DMS 273 (cell line): ENCODE measurements at regions not wholly inside any gene's neighbourhood (a gene's known extent, or its start where the extent isn't known, plus 50 kb on each side); places are given as distances from the start of the nearest gene placed in this dataset.

Source experiments
- DNase-seq: peaks from one replicate; lab custom pipeline; 2025; ENCODE audit not compliant: unreplicated experiment; lab: John Stamatoyannopoulos, UW

DNA sequence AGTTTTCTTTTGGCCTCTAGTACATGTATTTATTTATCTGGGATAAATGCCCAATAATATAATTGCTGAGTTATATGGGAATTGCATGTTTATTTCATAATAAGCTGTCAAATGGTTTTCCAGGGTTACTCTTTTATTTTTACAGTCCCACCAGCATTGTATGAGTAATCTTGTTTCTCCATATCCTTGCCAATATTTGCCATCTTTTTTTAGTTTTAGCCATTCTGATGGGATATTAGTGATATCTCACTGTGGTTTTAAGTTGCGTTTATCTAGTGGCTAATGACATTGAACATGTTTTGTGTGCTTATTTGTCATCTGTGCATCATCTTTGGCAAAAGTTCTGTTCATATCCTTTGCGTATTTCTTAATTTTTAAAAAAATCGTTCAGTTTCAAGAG lies 372.8 kb upstream of the CCDC179 start:
- no peak for DNase-seq

DNA sequence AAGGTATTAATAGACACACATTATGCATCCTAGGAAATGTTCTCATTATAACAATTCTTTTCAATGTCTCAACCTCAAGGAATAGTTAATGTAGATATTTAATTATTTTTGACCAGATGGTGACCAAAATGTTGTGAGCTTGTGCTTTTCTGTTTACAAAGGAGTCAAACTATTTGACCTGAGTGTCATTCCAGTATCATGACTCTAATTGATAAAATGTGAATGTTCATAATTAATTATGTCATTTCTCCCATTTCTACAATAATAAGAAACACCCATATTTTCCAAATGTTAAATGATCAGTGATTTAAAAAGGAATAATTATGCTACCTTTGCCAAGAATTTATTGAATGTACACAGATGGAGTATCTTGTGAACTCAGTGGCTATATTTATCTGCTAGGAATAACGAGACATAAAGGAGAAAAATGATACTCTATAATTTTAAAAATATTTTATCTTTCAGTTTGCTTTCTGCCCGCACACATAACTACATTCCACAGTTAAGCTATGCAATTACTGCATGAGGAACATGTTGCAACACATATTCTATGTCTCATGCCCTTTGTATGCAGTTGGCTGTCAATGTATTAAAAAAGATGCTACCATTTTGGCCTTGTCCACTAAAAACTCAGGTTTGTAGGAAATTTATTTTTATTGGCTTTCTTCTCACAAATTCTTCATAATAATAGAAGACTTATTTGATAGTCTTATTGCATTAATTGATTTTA lies 376.7 kb upstream of the CCDC179 start:
- no peak for DNase-seq

DNA sequence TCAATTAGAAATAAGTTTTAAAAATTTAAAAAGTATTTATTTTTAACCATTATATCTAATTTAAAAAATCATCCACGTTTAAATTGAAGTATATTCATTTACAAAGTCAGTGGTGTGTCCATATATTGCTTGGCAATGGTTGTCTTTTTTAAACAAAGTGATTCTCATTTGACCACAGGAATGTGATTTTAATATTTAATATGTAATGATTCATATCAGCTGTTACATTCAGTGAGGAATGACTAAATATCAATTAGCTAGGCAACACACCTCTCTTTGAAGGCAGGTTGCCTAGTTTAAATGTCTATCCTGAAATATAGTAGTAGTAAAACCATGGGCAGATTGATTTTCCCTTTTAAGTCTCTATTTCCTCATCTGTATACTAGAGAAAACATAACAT lies 392.2 kb upstream of the CCDC179 start:
- DNase-seq: no peak

DNA sequence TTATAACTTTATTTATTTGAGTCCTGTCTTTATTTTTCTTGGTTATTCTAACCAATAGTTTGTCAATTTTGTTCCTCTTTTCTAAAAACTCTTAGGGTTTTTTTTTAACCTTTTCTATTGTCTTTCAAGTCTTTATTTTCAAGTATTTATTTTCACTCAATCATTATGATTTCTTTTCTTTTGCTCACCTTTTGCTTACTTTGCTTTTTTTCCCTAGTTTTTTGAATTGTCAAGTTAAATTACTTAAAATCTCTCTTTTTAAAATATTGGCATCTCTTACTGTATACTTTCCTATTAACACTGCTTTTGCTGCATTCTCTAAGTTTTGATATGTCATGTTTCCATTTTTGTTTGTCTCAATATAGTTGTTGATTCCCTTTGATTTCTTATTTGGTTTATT lies 396.8 kb upstream of the CCDC179 start:
- no peak for DNase-seq

DNA sequence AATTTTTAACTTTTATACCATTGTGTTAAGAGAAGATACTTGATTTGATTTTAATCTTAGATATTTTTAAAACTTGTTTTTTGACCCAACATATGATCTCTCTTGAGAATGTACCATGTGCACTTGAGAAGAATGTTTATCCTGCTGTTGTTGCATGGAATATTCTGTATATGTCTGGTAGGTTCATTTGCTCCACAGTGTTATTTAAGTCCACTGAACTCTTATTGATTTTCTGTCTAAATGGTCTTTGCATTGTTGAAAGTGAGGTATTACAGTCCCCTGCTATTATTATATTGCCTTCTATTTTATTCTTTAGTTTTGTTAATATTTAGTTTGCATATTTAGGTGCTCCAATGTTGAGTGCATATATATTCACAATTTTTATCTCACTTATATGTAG lies 397.3 kb upstream of the CCDC179 start:
- no peak for DNase-seq

DNA sequence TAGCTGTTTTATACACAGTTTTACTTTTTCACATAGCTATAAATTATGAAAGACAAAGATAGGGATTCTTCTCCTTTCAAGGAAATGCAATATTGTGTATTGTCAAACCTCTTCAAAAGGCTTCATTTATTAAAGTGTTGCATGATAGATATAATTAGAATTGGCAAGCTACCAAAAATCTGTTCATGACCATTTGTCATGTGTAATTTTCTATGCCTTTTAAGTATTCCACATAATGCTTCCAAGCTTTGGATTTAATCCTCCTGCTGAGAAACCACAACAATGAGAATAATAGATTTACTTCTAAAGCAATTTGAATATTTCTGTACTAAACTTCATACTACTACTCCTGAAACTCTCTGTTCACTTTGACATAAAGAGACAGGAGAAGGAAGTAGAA lies 403.2 kb upstream of the CCDC179 start:
- DNase-seq: no peak

DNA sequence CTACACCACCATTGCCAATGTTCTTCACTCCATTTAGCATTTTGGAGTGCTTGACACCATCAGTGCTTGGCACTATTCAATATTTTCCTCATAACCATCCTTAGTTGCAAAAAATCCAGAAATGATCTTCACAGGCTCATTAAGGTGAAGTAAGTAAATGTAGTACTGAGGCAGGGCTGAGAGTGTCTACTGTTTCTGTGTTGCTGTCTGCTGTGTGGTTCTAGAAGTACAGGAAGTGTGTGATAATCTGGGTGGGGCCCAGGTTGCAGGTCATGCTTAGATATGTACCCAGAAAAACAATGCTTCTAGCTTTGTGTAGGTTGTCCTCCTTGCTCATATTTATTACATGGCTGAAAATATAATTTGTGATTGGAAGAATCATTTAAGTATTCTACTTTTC lies 411.8 kb upstream of the CCDC179 start:
- no peak for DNase-seq

DNA sequence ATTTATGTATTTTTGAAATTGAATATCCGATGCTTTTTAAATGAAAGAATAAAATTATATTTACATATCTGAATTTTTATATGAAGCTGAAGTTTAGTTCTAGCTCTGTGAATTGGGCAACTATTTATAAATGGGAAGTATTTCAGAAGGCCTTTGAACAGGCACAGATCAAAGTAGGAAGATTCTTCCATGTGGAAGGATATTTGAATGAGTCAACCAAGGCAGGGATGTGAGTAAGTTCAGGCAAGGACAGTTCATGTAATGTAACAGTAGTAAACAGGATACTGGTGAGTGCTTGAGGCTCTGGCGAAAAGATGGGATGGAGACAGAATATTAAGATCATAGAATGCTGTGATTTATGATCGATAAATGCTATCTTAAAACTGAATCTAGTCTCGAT lies 417.8 kb upstream of the CCDC179 start:
- DNase-seq: no peak

DNA sequence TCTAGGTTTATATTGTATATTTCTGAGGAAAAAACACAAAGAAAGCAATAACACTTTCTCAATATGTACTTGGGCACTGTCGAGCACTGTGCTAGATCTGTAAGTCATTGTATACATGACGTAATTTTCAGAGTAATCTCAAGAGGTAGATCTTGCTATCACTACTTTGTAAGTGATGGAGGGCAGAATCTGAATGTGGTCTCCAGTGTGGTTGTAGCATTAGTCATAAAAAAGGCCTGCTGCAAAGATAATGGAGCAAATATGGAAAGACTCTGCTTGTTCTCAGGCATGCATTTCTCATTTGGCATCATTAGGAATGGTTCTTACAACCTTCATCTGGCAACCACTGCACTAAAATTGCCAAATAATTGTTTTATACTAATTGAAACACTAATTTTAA lies 419.8 kb upstream of the CCDC179 start:
- DNase-seq: no peak

DNA sequence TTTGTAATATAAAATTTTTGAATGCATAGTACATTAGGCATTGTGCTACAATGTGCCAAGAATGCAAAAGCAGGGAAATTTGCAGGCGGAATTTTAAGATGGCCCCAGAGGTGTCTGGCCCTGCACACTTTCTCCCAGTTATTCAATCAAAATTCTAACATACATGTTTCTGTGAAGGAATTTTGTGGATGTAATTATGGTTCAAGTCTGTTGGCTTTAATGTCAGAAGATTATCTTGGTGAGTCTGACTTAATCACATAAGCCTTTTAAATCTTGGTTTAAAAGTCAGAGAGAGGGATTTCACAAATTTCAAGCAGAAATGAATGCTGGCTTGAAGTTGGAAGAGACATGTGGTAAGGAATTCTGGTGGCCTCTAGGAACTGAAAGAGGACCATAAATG lies 423.4 kb upstream of the CCDC179 start:
- no peak for DNase-seq

DNA sequence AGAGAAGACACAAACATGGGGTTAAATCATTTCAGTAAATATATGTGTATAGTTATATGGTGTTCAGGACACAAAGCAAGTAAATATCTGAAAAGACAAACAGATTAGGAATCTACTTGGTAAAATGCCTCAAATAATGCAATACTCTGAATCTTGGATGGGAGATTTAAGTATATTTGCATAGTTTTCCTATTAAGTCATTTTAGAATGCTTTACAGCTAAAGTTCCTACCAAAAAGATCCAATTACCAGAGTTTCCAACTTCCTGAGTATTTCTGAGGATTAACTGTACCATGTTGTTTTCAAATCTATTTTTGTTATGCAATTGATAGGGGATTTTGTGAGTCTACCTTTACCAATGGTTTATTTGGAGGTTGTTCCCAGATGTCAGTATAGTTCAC lies 424.4 kb upstream of the CCDC179 start:
- no peak for DNase-seq

DNA sequence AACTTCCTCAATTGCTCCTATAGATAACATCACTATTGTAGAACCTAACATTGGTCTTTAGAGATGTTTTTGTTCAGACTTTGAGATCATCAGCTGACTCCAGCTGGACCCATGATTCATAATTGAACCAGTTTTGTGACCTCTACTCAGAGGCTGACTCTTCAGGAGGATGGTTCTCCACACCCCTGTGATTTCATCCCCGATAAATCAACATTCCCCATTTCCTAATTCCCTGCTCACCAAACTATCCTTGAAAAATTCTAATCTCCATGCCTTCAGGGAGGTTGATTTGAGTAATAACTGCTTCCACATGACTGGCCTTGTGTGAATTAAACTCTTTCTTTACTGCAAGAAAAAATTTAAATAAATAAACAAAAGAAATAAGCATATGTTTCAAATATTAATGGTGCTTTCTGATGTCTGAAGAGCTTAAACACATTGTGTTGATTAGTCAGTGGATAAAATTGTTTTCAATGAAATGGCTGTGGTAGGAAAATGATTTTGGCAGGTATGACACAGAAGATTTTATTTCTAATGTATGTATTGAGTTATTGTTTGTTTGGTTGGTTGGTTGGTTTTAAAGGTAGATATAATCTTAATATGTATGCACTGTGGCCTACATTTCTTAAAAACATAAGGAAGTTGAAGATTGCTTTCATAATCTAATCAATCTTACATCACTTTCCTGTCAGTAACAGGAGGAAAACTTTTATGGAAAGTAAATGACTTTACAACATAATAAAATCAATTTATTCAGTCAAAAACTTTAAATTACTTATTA lies 427.9 kb upstream of the CCDC179 start:
- no peak for DNase-seq

DNA sequence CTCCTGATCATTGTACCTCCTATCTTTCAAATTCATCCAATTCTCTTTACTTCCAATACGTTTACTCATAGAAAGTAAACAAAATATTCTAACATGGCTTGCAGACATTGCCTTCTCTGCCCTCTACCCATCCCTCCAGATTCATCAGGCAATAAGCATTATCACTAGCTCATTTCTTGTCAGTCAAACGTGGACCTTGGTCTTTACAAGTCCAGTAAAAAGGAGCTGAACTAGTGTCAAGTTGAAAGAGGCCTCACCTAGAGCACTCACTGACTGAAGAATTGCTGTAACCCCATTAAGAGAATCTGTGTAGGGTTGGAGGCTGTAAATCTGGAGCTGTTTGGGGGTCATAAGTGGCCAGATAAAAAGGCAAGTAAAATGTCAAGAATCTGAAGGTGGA lies 435.0 kb upstream of the CCDC179 start:
- no peak for DNase-seq

DNA sequence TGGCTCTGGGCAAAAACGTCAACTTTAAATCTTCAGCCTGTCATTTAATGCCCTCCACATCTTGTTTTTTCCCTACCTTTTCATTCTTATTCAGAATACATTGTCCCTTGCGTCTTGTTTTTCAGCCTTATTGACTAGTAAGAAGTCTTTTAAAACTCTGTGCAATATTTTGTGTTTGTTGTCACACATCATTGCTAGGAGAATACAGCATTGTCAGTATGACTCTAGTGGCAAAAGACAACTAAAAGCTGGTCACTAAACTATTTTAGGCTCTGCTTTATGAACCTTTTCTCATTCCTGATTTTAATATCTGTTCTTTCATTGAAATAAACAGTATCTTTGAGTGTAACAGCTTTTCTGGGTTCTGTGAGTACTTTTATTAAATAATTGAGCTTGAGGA lies 447.8 kb upstream of the CCDC179 start:
- no peak for DNase-seq

DNA sequence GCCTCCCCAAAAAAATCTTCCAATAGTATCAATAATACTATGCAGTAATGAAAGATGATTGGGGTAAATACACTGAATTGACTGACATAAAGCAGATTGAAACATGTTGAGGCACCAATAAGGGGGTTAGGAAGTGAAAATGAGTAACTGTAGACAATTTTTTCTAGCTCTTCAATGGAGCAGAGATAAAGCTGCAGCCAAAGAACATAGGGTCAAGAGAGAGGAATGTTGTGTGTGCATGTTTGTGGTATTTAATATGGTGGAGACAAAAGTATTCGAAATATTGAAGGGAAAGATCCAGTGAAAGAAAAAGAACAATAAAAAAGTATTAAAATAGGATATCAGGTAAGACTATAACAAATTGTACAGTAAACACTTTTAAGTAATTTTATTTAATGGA lies 450.0 kb upstream of the CCDC179 start:
- DNase-seq: no peak

DNA sequence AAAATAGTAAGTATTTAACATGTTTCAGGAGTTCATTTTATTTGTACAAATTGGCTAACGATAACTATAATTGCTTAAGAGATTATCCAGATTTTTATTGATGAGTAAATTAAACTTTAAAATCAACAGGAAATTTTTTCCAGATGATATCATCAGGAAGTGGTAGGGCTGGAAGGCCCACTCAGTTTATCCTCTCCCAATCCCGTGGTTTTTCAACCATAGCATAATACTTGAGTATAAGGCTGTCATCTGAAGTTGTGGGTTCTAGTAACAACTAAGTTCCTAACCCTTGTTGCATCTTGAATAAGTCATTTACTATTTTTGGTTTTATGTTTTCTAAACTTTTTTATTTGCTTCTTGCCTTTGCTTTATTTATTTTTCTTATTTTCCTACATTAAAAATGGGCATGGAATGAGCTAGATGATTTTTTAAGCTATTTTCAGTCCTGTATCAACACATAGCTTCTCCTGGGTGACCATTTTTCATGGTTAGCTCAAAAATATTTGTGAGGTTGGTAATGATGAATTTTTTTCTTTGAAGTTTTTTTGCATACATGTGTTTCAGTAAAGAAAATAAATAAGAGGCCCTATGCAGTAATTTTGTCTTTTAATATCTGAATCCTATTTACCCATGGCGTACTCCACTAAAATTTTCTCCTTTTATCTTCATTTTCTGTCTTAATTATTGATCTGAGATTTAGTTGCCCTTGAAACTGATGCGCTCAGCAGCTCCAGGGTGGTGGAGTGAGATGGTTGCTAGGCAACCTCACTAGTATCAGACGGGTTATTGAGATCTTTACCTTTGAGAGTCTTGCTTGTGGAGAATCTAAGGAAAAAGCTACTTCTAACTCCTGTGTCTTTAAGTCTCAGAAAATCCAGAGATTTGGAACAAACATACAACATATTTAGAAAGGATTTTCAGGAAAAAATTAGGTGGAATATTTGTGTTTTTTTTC lies 452.0 kb upstream of the CCDC179 start:
- DNase-seq: no peak

DNA sequence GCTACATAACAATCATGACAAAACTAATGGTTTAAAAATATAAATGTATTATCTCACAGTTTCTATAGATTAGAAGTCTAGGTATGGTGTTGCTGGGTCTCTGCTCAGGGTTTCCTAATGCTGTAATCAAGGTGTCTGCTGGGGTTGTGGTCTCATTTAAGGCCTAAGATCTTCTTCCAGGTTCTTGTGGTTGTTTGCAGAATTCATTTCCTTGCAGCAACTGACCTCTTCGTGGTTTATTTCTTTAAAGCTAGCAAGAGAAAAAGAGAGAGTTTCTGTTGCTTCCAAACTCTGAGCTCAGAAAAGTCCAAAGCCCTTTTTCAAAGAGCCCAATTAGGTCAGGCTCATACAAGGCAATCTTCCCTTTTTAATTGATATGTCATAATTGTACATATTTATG lies 452.7 kb upstream of the CCDC179 start:
- DNase-seq: no peak

DNA sequence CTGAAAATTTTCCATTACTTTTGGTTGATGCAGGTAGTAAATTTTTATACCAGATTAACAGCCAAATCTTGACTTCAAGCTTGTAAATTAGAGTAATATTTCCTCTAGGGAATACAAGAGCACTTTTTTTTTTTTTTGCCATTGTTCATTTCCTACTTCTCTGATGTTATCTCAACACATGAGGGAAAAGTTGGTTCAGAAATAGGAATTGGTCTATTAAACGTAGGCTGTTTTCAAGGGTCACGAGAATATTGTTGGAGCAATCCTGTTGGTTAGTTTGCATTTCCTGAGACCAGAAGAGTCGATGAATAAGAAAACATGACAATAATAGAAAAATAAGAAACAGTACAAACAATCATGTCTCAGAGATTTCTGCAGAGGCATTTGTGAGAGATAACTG lies 453.9 kb upstream of the CCDC179 start:
- no peak for DNase-seq

DNA sequence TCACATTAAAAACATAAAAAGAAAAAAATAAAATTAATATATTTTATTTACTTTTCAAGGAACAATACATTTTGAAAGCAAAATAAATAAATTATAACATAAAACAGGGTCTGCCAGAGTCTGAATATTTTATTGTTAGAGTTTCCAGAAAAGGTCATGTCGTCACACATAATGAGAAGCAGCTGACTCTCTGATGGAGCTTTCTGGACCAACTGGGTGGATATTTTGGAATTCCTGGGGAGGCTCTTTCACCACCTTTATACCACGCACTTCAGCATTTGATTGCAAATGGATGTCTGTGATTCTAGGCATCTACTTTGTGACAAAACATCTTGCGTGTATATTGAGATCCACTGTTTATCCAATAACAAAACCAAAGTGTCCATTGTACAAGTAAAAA lies 455.0 kb upstream of the CCDC179 start:
- no peak for DNase-seq

DNA sequence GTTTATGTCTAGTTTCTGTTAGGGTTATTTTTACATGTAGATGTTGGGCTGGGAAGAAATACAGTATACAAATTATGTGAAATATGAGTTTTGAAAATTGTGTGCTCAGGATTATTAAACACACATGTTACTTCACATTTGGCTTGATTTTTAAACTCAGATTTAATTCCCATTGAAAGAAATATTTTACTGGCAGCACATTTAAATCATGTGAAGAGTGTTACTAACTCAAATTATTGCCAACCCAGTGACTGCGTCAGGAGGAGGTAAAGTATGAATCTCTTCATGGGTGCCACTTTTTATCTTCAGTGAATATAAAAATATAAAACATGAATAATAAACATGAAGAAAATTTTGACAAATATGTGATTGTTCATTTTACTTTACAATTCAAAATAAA lies 457.5 kb upstream of the CCDC179 start:
- DNase-seq: no peak

DNA sequence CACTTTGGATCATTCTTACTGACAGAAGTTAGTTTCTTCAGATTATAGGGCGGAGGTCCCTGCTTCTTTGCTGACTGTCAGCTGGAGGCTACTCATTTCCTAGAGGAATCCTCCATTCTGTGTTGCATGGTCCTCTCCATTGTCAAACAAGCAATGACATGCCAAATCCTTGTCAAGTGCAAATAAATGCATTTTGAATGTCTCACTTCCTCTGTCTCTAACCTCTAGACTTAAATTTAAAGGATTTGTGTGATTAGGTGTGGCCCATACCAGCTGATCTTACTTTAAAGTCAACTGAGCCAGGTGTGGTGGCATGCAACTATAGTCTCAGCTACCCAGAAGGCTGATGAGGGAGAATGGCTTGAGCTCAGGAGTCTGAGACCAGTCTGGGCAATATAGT lies 458.4 kb upstream of the CCDC179 start:
- DNase-seq: no peak

DNA sequence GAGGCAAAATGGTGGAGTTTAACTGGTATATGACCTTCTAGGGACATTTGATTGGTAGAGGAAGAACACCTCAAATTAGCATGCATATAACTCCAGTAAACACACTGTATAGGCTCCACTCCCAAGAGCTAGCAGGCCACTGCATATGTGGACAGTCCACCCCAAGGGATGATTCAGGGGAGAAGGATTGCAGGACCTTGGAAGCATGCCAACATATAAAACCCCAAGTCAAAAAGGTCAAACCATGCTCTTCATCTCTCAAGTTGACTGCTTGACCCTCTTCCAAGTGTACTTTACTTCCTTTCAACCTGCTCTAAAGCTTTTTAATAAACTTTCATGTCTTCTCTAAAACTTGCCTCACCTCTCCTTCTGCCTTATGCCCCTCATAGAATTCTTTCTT lies 459.9 kb upstream of the CCDC179 start:
- DNase-seq: no peak
